Activated T-helper 17 cell treated with anti-CD3 and anti-CD28 coated beads, Interleukin-2, amount 50 U/mL, for 72 hours (primary cell): ENCODE measurements at regions not wholly inside any gene's neighbourhood (a gene's known extent, or its start where the extent isn't known, plus 50 kb on each side); places are given as distances from the start of the nearest gene placed in this dataset.
A peak's percentile ranks its signal among the peaks of the same experiment; 100 is the strongest.
"Not testable (repeated sequence)": the region's sequence is repeated elsewhere in the genome, so short reads cannot be mapped to it uniquely, and the experiment has no call there.

Experiments
- ATAC-seq: fragments of 150-1000 bp; cut with Tn5 transposase; replicated peaks from 2 replicates; pipeline ENCODE4 v1.10.0; 2021; ENCODE audit warnings: mild to moderate bottlenecking, moderate library complexity
- H3K27ac Mint-ChIP-seq: one replicate; pipeline ENCODE4 v1.8.0; 2022; ENCODE audit warnings: mixed read lengths
- H3K27me3 Mint-ChIP-seq: one replicate; pipeline ENCODE4 v1.8.0; 2022; ENCODE audit warnings: mixed read lengths
- H3K36me3 Mint-ChIP-seq: one replicate; pipeline ENCODE4 v1.8.0; 2022; ENCODE audit warnings: low read depth, mild to moderate bottlenecking, mixed read lengths
- H3K4me1 Mint-ChIP-seq: one replicate; pipeline ENCODE4 v1.8.0; 2022; ENCODE audit warnings: mixed read lengths
- H3K4me3 Mint-ChIP-seq: one replicate; pipeline ENCODE4 v1.8.0; 2022; ENCODE audit warnings: mild to moderate bottlenecking, mixed read lengths
- H3K9me3 Mint-ChIP-seq: one replicate; pipeline ENCODE4 v1.8.0; 2022; ENCODE audit warnings: mixed read lengths

- Mint-ChIP-seq H3K36me3 (peaks cover 17% of the 10 kb centered on the region), H3K27ac (no peak overlapping the region), H3K4me1 (peaks cover 22% of the 10 kb centered on the region), H3K27me3 (no peaks in the 10 kb centered on the region), H3K4me3 (no peak overlapping the region), H3K9me3 (peaks cover 9% of the 10 kb centered on the region)
- ATAC-seq: no peak
These were observed 447.5 kb downstream of the PCNX1 start for GRCh38 chr14:71354801-71355200.

DNA sequence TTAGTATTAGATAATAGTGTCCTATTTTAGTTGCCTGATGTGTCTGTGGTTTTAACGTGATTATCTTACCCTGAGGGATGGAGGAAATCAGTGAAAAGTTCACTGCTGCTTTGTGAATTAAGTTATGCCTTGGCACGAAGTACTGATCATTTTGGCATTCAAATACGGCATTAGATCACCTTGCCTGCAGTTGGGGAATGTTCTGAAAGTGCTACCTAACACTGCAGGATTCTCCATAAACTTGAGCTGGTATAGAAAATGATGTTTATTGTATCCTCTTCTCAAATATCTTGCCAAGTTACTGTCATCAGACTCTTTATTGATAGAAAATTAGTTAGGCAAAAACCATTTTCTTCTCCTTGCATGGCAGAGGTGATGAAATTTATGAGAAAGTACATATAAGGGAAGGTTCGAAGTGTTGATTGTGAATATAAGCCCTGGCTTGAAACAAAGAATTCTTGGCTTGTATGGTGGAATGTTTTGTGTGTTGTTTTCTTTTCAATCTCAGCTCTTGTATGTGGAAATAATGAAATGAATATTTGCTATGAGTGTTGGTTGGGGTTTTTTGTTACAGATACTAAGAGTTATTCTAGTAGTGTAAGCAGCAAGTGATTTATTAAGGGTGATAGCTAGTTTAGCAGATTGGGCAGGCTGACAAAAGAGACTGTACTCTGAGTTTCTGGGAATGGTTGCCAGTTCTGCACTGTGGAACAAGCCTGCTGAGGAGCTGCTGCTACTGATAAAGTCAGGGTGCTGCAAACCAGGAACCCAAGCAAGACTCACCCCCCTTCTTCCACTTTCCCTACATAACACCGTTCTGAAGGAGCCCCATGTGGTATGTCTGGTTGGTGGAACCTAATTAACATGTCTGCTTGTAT, 448.3 kb downstream of the PCNX1 start:
- Mint-ChIP-seq H3K36me3 (peaks cover 17% of the 10 kb centered on the region), H3K9me3 (peaks cover 9% of the 10 kb centered on the region)

DNA sequence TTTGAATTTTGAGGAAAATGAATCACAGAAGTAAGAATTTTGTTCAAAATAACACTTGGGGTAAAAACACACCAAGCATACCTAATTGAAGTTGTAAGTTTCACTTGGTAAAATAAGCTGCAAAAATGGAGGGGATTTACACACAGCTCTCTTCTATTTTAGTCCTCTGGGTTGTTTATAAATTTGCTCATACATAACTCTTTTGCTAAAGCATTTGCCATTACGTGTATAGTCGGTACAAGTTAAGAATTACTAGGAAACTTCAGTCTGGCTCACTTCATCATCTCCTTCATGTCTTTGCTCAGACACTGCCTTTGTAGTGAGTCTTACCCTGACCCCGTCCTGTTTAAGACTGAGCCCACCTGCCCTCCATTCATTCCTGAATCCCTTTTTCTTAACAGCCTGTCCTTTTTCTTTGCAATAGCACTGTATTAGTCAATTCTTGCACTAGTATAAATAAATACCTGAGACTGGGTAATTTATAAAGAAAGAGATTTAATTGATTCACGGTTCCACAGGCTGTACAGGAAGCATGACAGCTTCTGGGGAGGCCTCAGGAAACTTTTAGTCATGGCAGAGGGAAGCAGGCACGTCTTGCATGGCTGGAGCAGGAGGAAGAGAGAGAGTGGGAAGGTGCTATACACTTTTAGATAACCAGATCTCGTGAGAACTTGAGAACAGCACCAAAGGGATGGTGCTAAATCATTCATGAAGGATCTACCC, 451.1 kb downstream of the PCNX1 start:
- H3K27ac Mint-ChIP-seq: peak overlapping the region; percentile 92
- H3K9me3 Mint-ChIP-seq: peaks cover 9% of the 10 kb centered on the region
- peaks cover 13% of the 10 kb centered on the region for H3K36me3 Mint-ChIP-seq
- H3K4me3 Mint-ChIP-seq: peak overlapping the region; percentile 62
- ATAC-seq: peak; percentile 84
- peaks cover 34% of the 10 kb centered on the region for H3K4me1 Mint-ChIP-seq
- no peaks in the 10 kb centered on the region for H3K27me3 Mint-ChIP-seq

More for the DNA sequence above, 448.3 kb downstream of the PCNX1 start:
- no peaks in the 10 kb centered on the region for H3K27me3 Mint-ChIP-seq
- no peak overlapping the region for H3K4me3 Mint-ChIP-seq
- peaks cover 23% of the 10 kb centered on the region for H3K4me1 Mint-ChIP-seq
- ATAC-seq: no peak
- H3K27ac Mint-ChIP-seq: no peak overlapping the region

GRCh38 chr14:71358932-71359421, 451.7 kb downstream of the PCNX1 start:
- Mint-ChIP-seq H3K4me1 (peaks cover 34% of the 10 kb centered on the region), H3K27ac (peak overlapping the region; percentile 92), H3K4me3 (peak overlapping the region; percentile 62)
- H3K27me3 Mint-ChIP-seq, H3K36me3 Mint-ChIP-seq, H3K9me3 Mint-ChIP-seq: not testable (repeated sequence)
- peak; percentile 34 for ATAC-seq

- H3K4me1 Mint-ChIP-seq: peaks cover 34% of the 10 kb centered on the region
- no peaks in the 10 kb centered on the region for H3K27me3 Mint-ChIP-seq
- H3K36me3 Mint-ChIP-seq: peaks cover 9% of the 10 kb centered on the region
- H3K9me3 Mint-ChIP-seq: peaks cover 9% of the 10 kb centered on the region
- peak overlapping the region; percentile 92 for H3K27ac Mint-ChIP-seq
- no peak overlapping the region for H3K4me3 Mint-ChIP-seq
- ATAC-seq: no peak
These were observed 452.6 kb downstream of the PCNX1 start for GRCh38 chr14:71359823-71360222.

GRCh38 chr14:71361336-71361735, 454.1 kb downstream of the PCNX1 start:
- peaks cover 9% of the 10 kb centered on the region for H3K9me3 Mint-ChIP-seq
- H3K4me3 Mint-ChIP-seq: no peak overlapping the region
- H3K27ac Mint-ChIP-seq: no peak overlapping the region
- no peak for ATAC-seq
- H3K27me3 Mint-ChIP-seq: no peaks in the 10 kb centered on the region
- H3K36me3 Mint-ChIP-seq: peaks cover 9% of the 10 kb centered on the region
- peaks cover 34% of the 10 kb centered on the region for H3K4me1 Mint-ChIP-seq

- H3K4me3 Mint-ChIP-seq: peak overlapping the region; percentile 43
- peak overlapping the region; percentile 58 for H3K27ac Mint-ChIP-seq
- H3K36me3 Mint-ChIP-seq: peaks cover 9% of the 10 kb centered on the region
- no peak for ATAC-seq
- H3K27me3 Mint-ChIP-seq: no peaks in the 10 kb centered on the region
- peaks cover 9% of the 10 kb centered on the region for H3K9me3 Mint-ChIP-seq
- H3K4me1 Mint-ChIP-seq: peaks cover 34% of the 10 kb centered on the region
These were observed 454.6 kb downstream of the PCNX1 start for GRCh38 chr14:71361874-71362273.

GRCh38 chr14:71362282-71362681, 455.0 kb downstream of the PCNX1 start:
- peaks cover 9% of the 10 kb centered on the region for H3K9me3 Mint-ChIP-seq
- peak overlapping the region; percentile 58 for H3K27ac Mint-ChIP-seq
- H3K27me3 Mint-ChIP-seq: no peaks in the 10 kb centered on the region
- peak overlapping the region; percentile 43 for H3K4me3 Mint-ChIP-seq
- peaks cover 9% of the 10 kb centered on the region for H3K36me3 Mint-ChIP-seq
- H3K4me1 Mint-ChIP-seq: peaks cover 34% of the 10 kb centered on the region
- no peak for ATAC-seq

- H3K27me3 Mint-ChIP-seq: no peaks in the 10 kb centered on the region
- peaks cover 9% of the 10 kb centered on the region for H3K9me3 Mint-ChIP-seq
- peaks cover 34% of the 10 kb centered on the region for H3K4me1 Mint-ChIP-seq
- peak overlapping the region; percentile 43 for H3K4me3 Mint-ChIP-seq
- ATAC-seq: peak; percentile 32
- peaks cover 8% of the 10 kb centered on the region for H3K36me3 Mint-ChIP-seq
- peak overlapping the region; percentile 56 for H3K27ac Mint-ChIP-seq
These were observed 455.8 kb downstream of the PCNX1 start for GRCh38 chr14:71362920-71363584.

DNA sequence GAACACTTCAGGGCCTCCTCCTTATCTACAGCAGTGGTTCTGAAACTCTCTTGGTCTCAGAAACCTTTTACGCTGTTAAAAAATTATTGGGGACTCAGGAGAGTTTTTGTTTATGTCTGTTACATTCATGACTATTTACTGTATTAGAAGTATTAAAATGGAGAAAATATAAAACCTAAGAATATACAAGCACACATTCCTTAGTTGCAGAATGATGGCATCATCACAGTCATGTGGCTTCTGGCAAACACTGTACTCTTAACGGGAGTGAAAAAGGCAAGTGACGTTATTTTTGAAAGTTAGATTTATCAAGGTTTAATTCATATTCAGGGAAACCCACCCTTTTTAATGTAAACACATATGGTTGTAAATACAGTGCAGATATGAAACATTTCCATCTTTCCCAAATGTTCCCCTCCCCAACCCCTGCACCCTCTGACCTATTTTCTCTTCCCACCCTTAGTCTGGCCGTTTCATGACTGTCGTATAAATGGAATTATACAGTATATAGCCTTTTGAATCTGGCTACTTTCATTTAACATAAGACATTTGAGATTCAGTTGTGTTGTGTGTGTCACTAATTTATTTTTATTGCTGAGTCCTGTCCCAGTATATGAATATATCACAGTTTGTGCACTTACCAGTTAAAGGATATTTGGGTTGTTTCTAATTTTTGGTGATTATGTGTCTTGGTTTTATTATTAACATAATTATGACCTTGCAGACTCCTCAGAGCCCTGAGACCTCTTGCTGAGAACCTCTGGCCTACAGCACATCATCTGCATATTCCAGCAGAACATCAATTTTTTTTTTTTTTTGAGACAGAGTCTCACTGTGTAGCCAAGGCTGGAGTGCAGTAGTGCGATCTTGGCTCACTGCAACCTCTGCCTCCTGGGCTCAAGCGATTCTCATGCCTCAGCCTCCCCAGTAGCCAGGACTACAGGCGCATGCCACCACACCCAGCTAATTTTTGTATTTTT, 457.0 kb downstream of the PCNX1 start:
- no peak for ATAC-seq
- Mint-ChIP-seq H3K27ac (no peak overlapping the region), H3K9me3 (peaks cover under 1% of the 10 kb centered on the region), H3K36me3 (no peaks in the 10 kb centered on the region), H3K4me3 (peak overlapping the region; percentile 17), H3K27me3 (no peaks in the 10 kb centered on the region), H3K4me1 (peaks cover 22% of the 10 kb centered on the region)

- ATAC-seq: no peak
- Mint-ChIP-seq H3K27me3 (no peaks in the 10 kb centered on the region), H3K4me1 (peaks cover 18% of the 10 kb centered on the region), H3K27ac (no peak overlapping the region), H3K4me3 (no peak overlapping the region), H3K36me3 (no peaks in the 10 kb centered on the region), H3K9me3 (no peaks in the 10 kb centered on the region)
These were observed 458.1 kb downstream of the PCNX1 start for GRCh38 chr14:71365361-71365760.

- ATAC-seq: no peak
- Mint-ChIP-seq H3K9me3 (no peaks in the 10 kb centered on the region), H3K4me1 (peaks cover 20% of the 10 kb centered on the region), H3K27ac (no peak overlapping the region), H3K36me3 (no peaks in the 10 kb centered on the region), H3K27me3 (no peaks in the 10 kb centered on the region), H3K4me3 (no peak overlapping the region)
These were observed 459.6 kb downstream of the PCNX1 start for GRCh38 chr14:71366861-71367260.

- Mint-ChIP-seq H3K27ac (peak overlapping the region; percentile 70), H3K36me3 (no peaks in the 10 kb centered on the region), H3K4me1 (peaks cover 13% of the 10 kb centered on the region), H3K27me3 (no peaks in the 10 kb centered on the region), H3K4me3 (peak overlapping the region; percentile 49), H3K9me3 (peaks cover 3% of the 10 kb centered on the region)
- ATAC-seq: peak; percentile 99
These were observed 464.6 kb downstream of the PCNX1 start for GRCh38 chr14:71371711-71372396.
